ENCODE measurements at regions not wholly inside any gene's neighbourhood (a gene's known extent, or its start where the extent isn't known, plus 50 kb on each side); places are given as distances from the start of the nearest gene placed in this dataset.

- no peak overlapping the region for H3K4me3 ChIP-seq (ENCODE audit: low read depth, low read length)
- no peak for TF ChIP-seq CTCF (IDR thresholded peaks at IDR 0.05; ENCODE audit: low read depth, low read length)
These were observed 51.3 kb upstream of the PCDH9 start for GRCh38 chr13:67281466-67281865.

Data from WI38 (cell line).